Gastrocnemius medialis (tissue), 4 donors: ENCODE measurements at regions not wholly inside any gene's neighbourhood (a gene's known extent, or its start where the extent isn't known, plus 50 kb on each side); places are given as distances from the start of the nearest gene placed in this dataset.

Source experiments
- ATAC-seq, 2 donors: fragments of 150-250 bp; one replicate each; pipeline ENCODE4 v1.9.1; 2016
- DNase-seq, 2 donors: peaks; one replicate each; pipeline ENCODE4 v3.0.0-alpha.2; 2019
- H3K27ac ChIP-seq, 4 donors: fragments of 200-600 bp; sonication (generic); 1 replicate in 1 of 4; 2 replicates in 3 of 4; pipeline ENCODE4 v1.5.1; 2016 to 2018; ENCODE audit warnings: mild to moderate bottlenecking in 2 of 4, moderate library complexity in 1 of 4
- H3K27me3 ChIP-seq, 3 donors: fragments of 200-600 bp; sonication (generic) in 2 of 3; 1 replicate in 1 of 3; 2 replicates in 2 of 3; pipeline versions ENCODE4 v1.5.1 to v1.6.0; 2016 to 2019; ENCODE audit warnings: mild to moderate bottlenecking in 1 of 3, moderate library complexity in 1 of 3
- H3K36me3 ChIP-seq, 2 donors: fragments of 200-600 bp; sonication (generic) in 1 of 2; one replicate each; pipeline ENCODE4 v1.5.1; 2017 to 2018
- H3K4me1 ChIP-seq, 2 donors: fragments of 200-600 bp; sonication (generic) in 1 of 2; one replicate each; pipeline ENCODE4 v1.5.1; 2016 to 2017; ENCODE audit warnings: mild to moderate bottlenecking in 2 of 2
- H3K4me3 ChIP-seq, 4 donors: fragments of 200-600 bp; sonication (generic) in 3 of 4; 1 replicate in 1 of 4; 2 replicates in 3 of 4; pipeline ENCODE4 v1.5.1; 2016 to 2019; ENCODE audit warnings: mild to moderate bottlenecking in 2 of 4
- H3K9me3 ChIP-seq, 3 donors: fragments of 200-600 bp; sonication (generic) in 2 of 3; 1 replicate in 1 of 3; 2 replicates in 2 of 3; pipeline ENCODE4 v1.5.1; 2016 to 2019
- CTCF ChIP-seq, 5 experiments: fragments of 450-650 bp in 3 of 5; fragments of 200-600 bp in 2 of 5; sonication (generic) in 2 of 5; IDR thresholded peaks in 4 of 5; conservative IDR thresholded peaks in 1 of 5; 1 replicate in 4 of 5; 2 replicates in 1 of 5; pipeline ENCODE4 v1.5.1; 2016 to 2019; ENCODE audit warnings: antibody characterized with exemption in 5 of 5, mild to moderate bottlenecking in 3 of 5, moderate library complexity in 3 of 5
- POLR2A ChIP-seq, 2 donors: fragments of 450-650 bp; IDR thresholded peaks; one replicate each; pipeline ENCODE4 v1.6.1; 2017; ENCODE audit warnings: antibody characterized with exemption in 2 of 2, mild to moderate bottlenecking in 2 of 2, moderate library complexity in 2 of 2
- in situ Hi-C, 4 donors: fragments of 200-750 bp; cut with MboI; loops; one replicate each; pipeline versions ENCODE4 v1.15.0 to v1.8.0; 2017; ENCODE audit warnings: low sequenced_read_pairs in 4 of 4
- intact Hi-C: fragments of 100-400 bp; cut with DNase I; formaldehyde crosslinking; loops from one replicate; pipeline ENCODE4 v1.15.1; 2023; ENCODE audit warnings: low total_unique reads

GRCh38 chr11:107157146-107157808 lies 139.0 kb upstream of the GUCY1A2 start:
- H3K36me3 ChIP-seq, result no peaks in the 10 kb centered on the region
- H3K27ac ChIP-seq, result no peak overlapping the region
- H3K4me1 ChIP-seq, result no peaks in the 10 kb centered on the region
- DNase-seq (no peak), ATAC-seq (no peak)
- no peaks in the 10 kb centered on the region for H3K27me3 ChIP-seq
- TF ChIP-seq POLR2A (IDR thresholded peaks at IDR 0.05), result no peak
- no peaks in the 10 kb centered on the region for H3K9me3 ChIP-seq
- intact Hi-C loops, result loop anchor here (10.0 kb wide), 1 partner anchor 358 kb away; no protein-coding TSS in a partner anchor
- in situ Hi-C loops, result no loop called here
- no peak overlapping the region for H3K4me3 ChIP-seq

- H3K4me1 ChIP-seq, result no peaks in the 10 kb centered on the region
- DNase-seq (no peak), ATAC-seq (no peak)
- H3K9me3 ChIP-seq, result no peaks in the 10 kb centered on the region
- H3K4me3 ChIP-seq, result no peak overlapping the region
- intact Hi-C loops (loop anchor here (10.0 kb wide), 1 partner anchor 363 kb away; no protein-coding TSS in a partner anchor), in situ Hi-C loops (no loop called here)
- no peak overlapping the region for H3K27ac ChIP-seq
- TF ChIP-seq POLR2A (IDR thresholded peaks at IDR 0.05) (no peak), CTCF (IDR thresholded peaks at IDR 0.05 in 4 of 5, conservative IDR thresholded peaks at IDR 0.05 in 1 of 5) (no peak)
- H3K36me3 ChIP-seq, result no peaks in the 10 kb centered on the region
- H3K27me3 ChIP-seq, result no peaks in the 10 kb centered on the region
Observed at GRCh38 chr11:107151579-107151978, 133.3 kb upstream of the GUCY1A2 start.

- intact Hi-C loops (loop anchor here (10.0 kb wide), 1 partner anchor 364 kb away; no protein-coding TSS in a partner anchor), in situ Hi-C loops (no loop called here)
- H3K36me3 ChIP-seq, result no peaks in the 10 kb centered on the region
- no peak for ATAC-seq
- no peak overlapping the region for H3K27ac ChIP-seq
- H3K27me3 ChIP-seq, result no peaks in the 10 kb centered on the region
- no peaks in the 10 kb centered on the region for H3K9me3 ChIP-seq
- DNase-seq, result no peak
- H3K4me3 ChIP-seq, result no peak overlapping the region
- no peak for TF ChIP-seq POLR2A (IDR thresholded peaks at IDR 0.05)
- TF ChIP-seq CTCF (IDR thresholded peaks at IDR 0.05 in 4 of 5, conservative IDR thresholded peaks at IDR 0.05 in 1 of 5), result no peak
- no peaks in the 10 kb centered on the region for H3K4me1 ChIP-seq
Observed at GRCh38 chr11:107151158-107151557, 132.9 kb upstream of the GUCY1A2 start.

- intact Hi-C loops, result no loop called here
- Histone ChIP-seq H3K27ac (no peak overlapping the region), H3K4me1 (no peaks in the 10 kb centered on the region), H3K4me3 (no peak overlapping the region), H3K9me3 (peaks cover 0 to 3% (median 0%) of the 10 kb centered on the region in 3 donors), H3K36me3 (no peaks in the 10 kb centered on the region), H3K27me3 (no peaks in the 10 kb centered on the region)
- TF ChIP-seq CTCF (IDR thresholded peaks at IDR 0.05 in 4 of 5, conservative IDR thresholded peaks at IDR 0.05 in 1 of 5) (no peak), POLR2A (IDR thresholded peaks at IDR 0.05) (no peak)
- in situ Hi-C loops, result no loop called here
- ATAC-seq (no peak), DNase-seq (no peak)
Observed at GRCh38 chr11:107140983-107141382, 122.7 kb upstream of the GUCY1A2 start.

GRCh38 chr11:107139396-107139795 lies 121.1 kb upstream of the GUCY1A2 start:
- intact Hi-C loops, result no loop called here
- no peak for ATAC-seq
- Histone ChIP-seq H3K36me3 (no peaks in the 10 kb centered on the region), H3K4me3 (no peak overlapping the region), H3K4me1 (no peaks in the 10 kb centered on the region), H3K27ac (no peak overlapping the region), H3K27me3 (no peaks in the 10 kb centered on the region), H3K9me3 (peaks cover 0 to 3% (median 0%) of the 10 kb centered on the region in 3 donors)
- in situ Hi-C loops, result no loop called here
- TF ChIP-seq CTCF (IDR thresholded peaks at IDR 0.05 in 4 of 5, conservative IDR thresholded peaks at IDR 0.05 in 1 of 5) (no peak), POLR2A (IDR thresholded peaks at IDR 0.05) (no peak)
- no peak for DNase-seq
